Vagina (tissue), 2 donors: ENCODE measurements at regions not wholly inside any gene's neighbourhood (a gene's known extent, or its start where the extent isn't known, plus 50 kb on each side); places are given as distances from the start of the nearest gene placed in this dataset.

Experiments used
- DNase-seq, 2 donors: peaks; one replicate each; pipeline ENCODE4 v3.0.0-alpha.2; 2017; ENCODE audit errors: extremely low spot score in 2 of 2
- H3K27ac ChIP-seq: fragments of 200-600 bp; sonication (generic); one replicate; pipeline ENCODE4 v1.5.1; 2019
- H3K27me3 ChIP-seq: fragments of 200-600 bp; sonication (generic); one replicate; pipeline ENCODE4 v1.5.1; 2019
- H3K36me3 ChIP-seq, 2 donors: fragments of 200-600 bp; sonication (generic); one replicate each; pipeline ENCODE4 v1.5.1; 2017 to 2019
- H3K4me1 ChIP-seq: fragments of 200-600 bp; sonication (generic); one replicate; pipeline ENCODE4 v1.5.1; 2019
- H3K4me3 ChIP-seq, 2 donors: fragments of 200-600 bp; sonication (generic); 1 replicate in 1 of 2; 2 replicates in 1 of 2; pipeline ENCODE4 v1.5.1; 2016 to 2019
- H3K9me3 ChIP-seq: fragments of 200-600 bp; sonication (generic); one replicate; pipeline ENCODE4 v1.5.1; 2019
- CTCF ChIP-seq, 3 experiments: fragments of 450-650 bp in 2 of 3; fragments of 200-600 bp in 1 of 3; sonication (generic) in 1 of 3; IDR thresholded peaks; one replicate each; pipeline ENCODE4 v1.5.1; 2017 to 2019; ENCODE audit warnings: antibody characterized with exemption in 3 of 3, mild to moderate bottlenecking in 2 of 3, moderate library complexity in 2 of 3
- POLR2A ChIP-seq, 2 donors: fragments of 450-650 bp; IDR thresholded peaks; one replicate each; pipeline ENCODE4 v1.6.1; 2017; ENCODE audit warnings: antibody characterized with exemption in 2 of 2, mild to moderate bottlenecking in 2 of 2, moderate library complexity in 2 of 2
- POLR2AphosphoS5 ChIP-seq, 2 donors: sonication (generic); formaldehyde crosslinking; IDR thresholded peaks; one replicate each; pipeline ENCODE4 v1.9.0; 2017; ENCODE audit warnings: antibody characterized with exemption in 2 of 2, mild to moderate bottlenecking in 2 of 2, low read depth in 1 of 2; ENCODE audit not compliant: insufficient read depth in 1 of 2
- intact Hi-C: fragments of 100-400 bp; cut with DNase I; formaldehyde crosslinking; loops from one replicate; pipeline ENCODE4 v1.15.1; 2023

- TF ChIP-seq POLR2AphosphoS5 (IDR thresholded peaks at IDR 0.05; ENCODE audit: insufficient read depth in 1 of 2, low read depth in 1 of 2), result no peak
- TF ChIP-seq CTCF (IDR thresholded peaks at IDR 0.05), result no peak
- TF ChIP-seq POLR2A (IDR thresholded peaks at IDR 0.05), result no peak
- H3K27me3 ChIP-seq, result no peaks in the 10 kb centered on the region
- intact Hi-C loops, result loop anchor here (10.0 kb wide), 1 partner anchor 1713 kb away; no protein-coding TSS in a partner anchor
- H3K4me1 ChIP-seq, result no peaks in the 10 kb centered on the region
- no peaks in the 10 kb centered on the region for H3K9me3 ChIP-seq
- no peaks in the 10 kb centered on the region for H3K36me3 ChIP-seq
- no peak overlapping the region for H3K4me3 ChIP-seq
- no peak for DNase-seq
- H3K27ac ChIP-seq, result no peak overlapping the region
Measured at GRCh38 chr9:89841456-89841855, 236.6 kb downstream of the GADD45G start.

DNA sequence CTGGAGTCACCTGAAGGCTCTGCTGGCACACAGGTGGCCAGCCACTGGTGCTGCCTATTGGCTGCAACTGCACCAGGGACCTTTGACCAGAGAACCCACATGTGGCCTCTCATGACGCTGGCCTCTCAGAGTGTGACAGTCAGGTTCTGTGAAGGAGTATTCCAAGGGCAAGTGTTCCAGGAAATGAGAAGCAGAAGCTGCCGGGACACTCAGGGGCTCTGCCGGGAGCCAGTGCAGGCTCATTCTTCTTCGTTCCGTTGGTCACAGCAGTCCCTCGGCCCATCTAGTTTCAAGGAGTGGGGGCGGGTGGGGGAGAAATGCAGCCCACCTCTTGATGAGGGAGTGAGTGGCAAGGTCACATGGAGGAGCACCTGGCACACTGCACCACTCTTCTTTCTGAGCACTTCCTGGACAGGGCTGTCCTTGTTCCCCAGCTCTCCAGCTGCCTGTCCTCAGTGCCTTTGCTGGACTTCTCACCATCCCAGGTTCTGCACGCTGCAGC lies 237.5 kb downstream of the GADD45G start:
- intact Hi-C loops, result loop anchor here (10.0 kb wide), 1 partner anchor 1712 kb away; no protein-coding TSS in a partner anchor
- Histone ChIP-seq H3K36me3 (no peaks in the 10 kb centered on the region), H3K4me1 (no peaks in the 10 kb centered on the region), H3K27me3 (no peaks in the 10 kb centered on the region), H3K9me3 (no peaks in the 10 kb centered on the region), H3K4me3 (no peak overlapping the region), H3K27ac (no peak overlapping the region)
- TF ChIP-seq POLR2AphosphoS5 (IDR thresholded peaks at IDR 0.05; ENCODE audit: insufficient read depth in 1 of 2, low read depth in 1 of 2) (no peak), POLR2A (IDR thresholded peaks at IDR 0.05) (no peak), CTCF (IDR thresholded peaks at IDR 0.05) (no peak)
- DNase-seq, result no peak

DNA sequence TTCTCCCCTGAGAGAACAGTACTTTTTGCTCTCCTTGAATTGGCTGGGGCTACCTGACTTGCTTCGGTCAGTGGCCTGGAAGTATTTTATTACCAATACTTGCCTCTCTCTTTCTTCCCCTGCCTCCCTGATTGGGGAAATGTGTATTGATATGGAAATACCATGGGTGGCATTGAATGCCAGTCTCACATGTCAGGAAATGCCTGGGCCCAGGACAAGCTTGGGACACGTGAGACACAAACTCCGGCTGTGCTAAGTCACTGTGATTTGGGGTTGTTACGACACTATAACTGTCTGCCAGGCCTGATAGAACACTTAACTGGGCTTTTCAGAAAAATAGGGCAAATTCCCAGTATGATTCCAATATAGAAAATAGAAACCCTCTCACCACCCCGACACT lies 238.3 kb downstream of the GADD45G start:
- Histone ChIP-seq H3K9me3 (no peaks in the 10 kb centered on the region), H3K36me3 (no peaks in the 10 kb centered on the region), H3K27me3 (no peaks in the 10 kb centered on the region), H3K27ac (no peak overlapping the region), H3K4me3 (no peak overlapping the region), H3K4me1 (no peaks in the 10 kb centered on the region)
- TF ChIP-seq POLR2A (IDR thresholded peaks at IDR 0.05) (no peak), CTCF (IDR thresholded peaks at IDR 0.05) (no peak)
- intact Hi-C loops, result loop anchor here (10.0 kb wide), 1 partner anchor 1712 kb away; no protein-coding TSS in a partner anchor
- no peak for DNase-seq

DNA sequence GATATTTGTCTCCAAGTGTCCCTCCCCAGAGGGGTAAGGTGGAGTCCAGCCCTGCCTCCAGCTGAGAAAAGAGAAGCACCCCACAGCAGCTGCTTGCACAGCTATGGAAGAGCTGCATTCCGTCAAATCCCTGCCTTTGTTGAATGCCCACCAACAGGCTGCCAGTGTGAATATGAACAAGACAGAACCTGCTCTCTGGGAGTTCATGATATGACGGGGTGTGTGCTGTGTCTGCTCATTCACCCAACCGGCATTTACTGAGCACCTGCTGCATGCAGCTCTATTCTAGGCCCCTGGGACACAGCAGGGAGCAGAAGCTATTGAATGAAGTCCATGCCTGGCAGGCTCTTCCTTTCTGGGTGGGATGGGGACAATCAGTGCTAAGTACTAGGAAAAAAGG lies 238.8 kb downstream of the GADD45G start:
- no peaks in the 10 kb centered on the region for H3K9me3 ChIP-seq
- no peaks in the 10 kb centered on the region for H3K4me1 ChIP-seq
- no peak overlapping the region for H3K27ac ChIP-seq
- no peaks in the 10 kb centered on the region for H3K27me3 ChIP-seq
- TF ChIP-seq POLR2AphosphoS5 (IDR thresholded peaks at IDR 0.05; ENCODE audit: insufficient read depth in 1 of 2, low read depth in 1 of 2) (no peak), CTCF (IDR thresholded peaks at IDR 0.05) (no peak), POLR2A (IDR thresholded peaks at IDR 0.05) (no peak)
- no peak overlapping the region for H3K4me3 ChIP-seq
- H3K36me3 ChIP-seq, result no peaks in the 10 kb centered on the region
- no peak for DNase-seq
- intact Hi-C loops, result loop anchor here (10.0 kb wide), 1 partner anchor 1711 kb away; no protein-coding TSS in a partner anchor

DNA sequence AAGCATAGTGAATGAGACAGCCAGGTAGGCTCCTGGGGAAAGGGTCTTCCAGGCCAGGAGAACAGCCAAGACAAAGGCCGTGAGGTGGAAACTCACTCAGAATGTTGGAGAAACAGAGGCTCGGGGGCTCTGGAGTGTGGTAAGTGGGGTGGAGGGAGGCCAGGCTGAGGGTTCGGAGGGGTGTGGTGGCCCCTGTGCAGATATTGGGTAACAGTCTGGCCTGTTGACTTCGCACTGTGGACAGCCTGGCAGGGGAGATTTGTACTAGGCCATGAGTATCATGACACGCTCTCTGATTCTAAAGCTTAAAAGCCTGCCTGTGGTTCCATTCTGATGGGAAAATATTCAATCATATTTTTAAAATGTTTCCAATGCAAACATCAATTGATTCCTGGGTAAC lies 239.3 kb downstream of the GADD45G start:
- intact Hi-C loops, result loop anchor here (10.0 kb wide), 1 partner anchor 1711 kb away; no protein-coding TSS in a partner anchor
- no peak overlapping the region for H3K27ac ChIP-seq
- H3K36me3 ChIP-seq, result no peaks in the 10 kb centered on the region
- H3K27me3 ChIP-seq, result no peaks in the 10 kb centered on the region
- no peak overlapping the region for H3K4me3 ChIP-seq
- TF ChIP-seq POLR2AphosphoS5 (IDR thresholded peaks at IDR 0.05; ENCODE audit: insufficient read depth in 1 of 2, low read depth in 1 of 2) (no peak), POLR2A (IDR thresholded peaks at IDR 0.05) (no peak), CTCF (IDR thresholded peaks at IDR 0.05) (no peak)
- no peaks in the 10 kb centered on the region for H3K9me3 ChIP-seq
- no peaks in the 10 kb centered on the region for H3K4me1 ChIP-seq
- DNase-seq, result no peak
